NCI-H2227 (cell line): ENCODE measurements at regions not wholly inside any gene's neighbourhood (a gene's known extent, or its start where the extent isn't known, plus 50 kb on each side); places are given as distances from the start of the nearest gene placed in this dataset.

ENCODE experiments used
- DNase-seq: peaks from one replicate; lab custom pipeline; 2025; ENCODE audit not compliant: unreplicated experiment; lab: John Stamatoyannopoulos, UW

DNA sequence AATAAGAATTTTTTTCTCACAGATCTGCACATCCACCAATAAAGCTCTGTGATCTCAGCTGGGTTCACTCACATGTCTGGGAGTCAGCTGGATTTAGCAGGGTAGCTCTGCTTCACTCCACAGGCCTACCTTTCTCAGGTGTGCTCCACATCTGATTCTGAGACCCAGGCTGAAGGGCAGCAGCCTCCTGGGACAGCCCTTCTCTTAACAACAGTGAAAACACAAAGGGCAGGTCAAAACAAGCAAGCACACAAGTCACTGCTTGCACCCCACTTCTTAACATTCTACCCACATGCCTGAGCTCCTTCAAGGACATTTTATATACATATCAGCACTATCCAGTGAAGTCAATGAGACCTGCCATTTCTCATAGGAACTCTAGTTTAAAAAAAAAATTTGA is 96.0 kb upstream of the MAP3K4 start:
- DNase-seq = no peak

DNA sequence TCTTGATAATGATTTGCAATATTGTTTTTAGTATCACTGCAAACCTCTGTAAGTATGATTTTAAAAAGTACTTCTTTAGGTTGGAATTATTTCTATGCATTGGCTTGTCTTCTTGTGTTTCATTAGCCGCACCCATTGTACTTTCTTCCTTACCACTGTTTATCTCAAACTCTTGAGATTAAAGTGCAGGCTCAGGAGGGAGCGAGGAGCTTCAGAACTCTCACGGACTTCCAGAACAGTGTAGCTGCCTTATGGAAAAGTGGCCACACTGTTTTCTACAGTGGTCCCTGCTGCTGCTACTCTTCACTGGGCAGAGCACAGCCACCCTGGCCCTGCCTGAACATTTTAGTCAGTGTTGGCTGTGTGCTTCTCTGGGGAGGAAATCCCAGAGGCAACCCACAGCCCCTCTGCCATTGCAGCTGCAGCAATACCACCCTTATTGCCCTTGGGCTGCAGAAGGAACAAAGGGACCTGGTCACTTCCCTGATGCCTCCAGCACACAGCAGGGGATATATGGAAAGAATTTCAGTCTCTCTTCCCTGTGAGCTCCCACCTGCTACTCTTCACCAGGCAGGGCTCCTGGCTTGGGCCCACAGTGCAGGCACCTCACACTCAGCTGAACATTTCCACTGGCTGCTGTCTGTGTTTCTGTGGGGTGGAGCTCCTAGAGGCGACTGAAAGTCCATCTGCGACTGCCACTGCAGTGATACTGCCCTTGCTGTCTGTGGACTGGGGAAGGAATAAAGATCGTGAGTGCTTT is 91.7 kb upstream of the MAP3K4 start:
- no peak for DNase-seq

GRCh38 chr6:160911949-160912348 is 79.6 kb upstream of the MAP3K4 start:
- DNase-seq = no peak

- no peak for DNase-seq
Measured at GRCh38 chr6:160912411-160912810, 79.2 kb upstream of the MAP3K4 start.

- DNase-seq = no peak
Measured at GRCh38 chr6:160917572-160917971, 74.0 kb upstream of the MAP3K4 start.

GRCh38 chr6:160919723-160920440 is 71.7 kb upstream of the MAP3K4 start:
- no peak for DNase-seq

GRCh38 chr6:160921095-160921494 is 70.5 kb upstream of the MAP3K4 start:
- DNase-seq = no peak

DNA sequence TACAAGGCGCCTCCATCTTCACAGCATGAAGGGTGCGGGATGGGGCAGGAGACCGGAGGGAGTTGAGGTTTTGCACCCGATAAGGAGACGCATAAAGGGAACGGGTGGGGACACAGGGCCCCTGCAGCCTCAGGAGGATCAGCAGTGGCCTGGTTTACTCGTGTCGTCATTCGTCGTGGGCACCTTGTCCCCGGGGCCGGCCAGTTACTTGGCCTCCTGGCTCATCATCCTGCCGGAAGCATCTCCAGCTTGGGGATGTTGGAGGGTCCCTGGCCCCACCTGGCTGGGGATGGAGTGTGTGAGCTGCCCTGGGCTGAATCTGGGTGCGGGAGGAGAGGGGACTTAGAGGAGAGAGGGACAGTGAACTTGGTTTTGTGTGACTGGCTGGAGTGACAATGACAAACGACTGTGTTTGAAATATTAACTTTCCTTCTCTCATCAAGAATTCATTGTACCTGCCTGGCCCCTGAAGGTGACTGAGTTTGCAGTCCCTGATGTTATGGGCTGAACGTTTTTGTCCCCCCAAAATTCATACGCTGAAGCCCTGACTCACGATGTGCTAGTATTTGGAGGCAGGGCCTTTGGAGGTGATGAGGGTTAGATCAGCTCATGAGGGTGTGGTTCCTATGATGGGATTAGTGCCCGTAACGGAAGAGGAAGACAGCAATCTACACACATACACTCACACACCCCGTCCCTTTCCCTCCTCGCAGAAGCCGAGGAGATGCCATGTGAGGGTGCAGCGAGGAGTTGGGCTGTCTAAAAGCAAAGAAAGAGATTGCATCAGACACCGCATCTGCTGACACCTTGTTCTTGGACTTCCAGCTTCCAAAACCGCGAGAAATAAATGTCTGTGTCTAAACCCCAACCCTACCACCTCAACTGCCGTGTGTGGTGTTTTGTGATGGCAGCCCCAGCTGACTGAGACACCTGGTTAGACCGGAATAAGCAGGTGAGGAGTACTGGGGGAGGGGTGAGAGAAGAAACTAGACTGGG is 65.0 kb upstream of the MAP3K4 start:
- no peak for DNase-seq

DNA sequence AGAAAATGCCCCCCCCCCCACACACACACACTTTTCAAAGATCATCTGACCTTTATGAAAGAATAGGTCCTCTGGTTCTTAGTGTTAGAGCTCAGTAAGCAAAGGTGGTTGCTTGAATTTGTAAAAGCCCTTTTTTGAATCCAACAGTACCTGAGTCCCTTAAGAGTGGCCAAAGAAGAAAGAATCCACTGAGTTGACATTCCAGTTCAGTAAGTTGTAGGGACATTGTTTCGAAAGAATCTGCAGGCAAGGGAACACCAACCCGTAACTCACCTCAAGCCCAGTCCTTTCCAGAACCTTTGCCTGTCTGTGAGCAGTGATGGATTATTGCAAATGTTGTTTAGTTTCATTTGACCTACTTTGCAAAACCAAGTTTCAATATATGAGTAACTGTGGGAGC is 64.2 kb upstream of the MAP3K4 start:
- no peak for DNase-seq

GRCh38 chr6:160929361-160929760 is 62.2 kb upstream of the MAP3K4 start:
- DNase-seq = no peak

GRCh38 chr6:160929831-160930230 is 61.7 kb upstream of the MAP3K4 start:
- DNase-seq = no peak

- peak; percentile 61 for DNase-seq
Measured at GRCh38 chr6:160930547-160931377, 60.8 kb upstream of the MAP3K4 start.

DNA sequence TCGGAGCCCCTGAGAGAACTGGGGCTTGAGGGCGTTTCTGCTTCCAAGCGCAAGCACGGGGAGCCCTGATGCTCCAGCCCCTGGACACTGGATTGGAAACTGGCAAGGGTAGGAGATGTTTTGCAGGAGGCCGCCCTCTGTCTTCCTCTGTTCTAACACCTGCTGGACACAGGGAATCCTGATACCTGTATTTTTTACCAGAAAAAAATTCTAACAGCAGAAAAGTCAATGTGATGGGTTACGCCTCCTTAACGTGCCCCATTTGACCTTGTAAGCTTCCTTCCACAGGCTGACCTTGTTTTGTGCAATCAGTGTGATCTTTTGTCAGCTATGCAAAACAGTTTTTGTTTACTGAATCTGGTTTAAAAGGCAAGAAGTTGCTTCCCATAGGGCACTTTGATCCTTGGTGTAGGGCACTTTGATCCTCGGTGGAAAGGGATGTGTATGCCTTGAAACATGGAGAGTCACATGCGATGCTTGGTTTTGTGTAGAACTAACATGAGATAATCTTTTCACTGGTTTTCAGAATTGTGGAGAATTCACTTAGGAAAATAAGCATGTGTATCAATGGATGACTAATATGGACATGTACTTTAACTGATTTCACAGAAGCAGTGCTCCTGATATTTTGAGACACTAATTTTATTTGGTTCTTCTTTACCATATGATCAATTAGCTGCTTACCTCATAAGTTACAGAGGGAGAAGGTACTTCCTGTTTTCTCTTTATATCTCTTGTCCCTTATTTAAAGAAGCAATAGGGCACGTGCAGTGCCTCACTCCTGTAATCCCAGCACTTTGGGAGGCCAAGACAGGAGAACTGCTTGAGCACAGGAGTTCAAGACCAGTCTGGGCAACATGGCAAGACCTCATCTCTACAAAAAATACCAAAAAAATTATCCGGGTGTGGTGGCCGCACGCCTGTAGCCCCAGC is 59.9 kb upstream of the MAP3K4 start:
- DNase-seq = no peak

GRCh38 chr6:160933256-160933655 is 58.3 kb upstream of the MAP3K4 start:
- DNase-seq = no peak

DNA sequence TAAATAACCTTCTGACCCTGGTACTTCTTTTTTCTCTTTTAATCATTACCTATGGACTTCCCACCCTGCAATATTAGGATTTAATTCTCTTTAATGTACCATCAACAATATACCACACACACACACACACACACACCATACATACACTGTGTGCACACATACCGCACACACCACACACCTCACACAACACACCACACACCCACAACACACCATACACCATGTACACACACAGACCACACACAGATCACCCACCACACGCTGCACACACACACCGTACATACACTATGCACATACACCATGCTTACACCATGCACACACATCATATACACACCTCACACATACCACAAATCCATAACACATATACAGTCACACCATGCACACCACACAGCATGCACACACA is 57.4 kb upstream of the MAP3K4 start:
- no peak for DNase-seq

DNA sequence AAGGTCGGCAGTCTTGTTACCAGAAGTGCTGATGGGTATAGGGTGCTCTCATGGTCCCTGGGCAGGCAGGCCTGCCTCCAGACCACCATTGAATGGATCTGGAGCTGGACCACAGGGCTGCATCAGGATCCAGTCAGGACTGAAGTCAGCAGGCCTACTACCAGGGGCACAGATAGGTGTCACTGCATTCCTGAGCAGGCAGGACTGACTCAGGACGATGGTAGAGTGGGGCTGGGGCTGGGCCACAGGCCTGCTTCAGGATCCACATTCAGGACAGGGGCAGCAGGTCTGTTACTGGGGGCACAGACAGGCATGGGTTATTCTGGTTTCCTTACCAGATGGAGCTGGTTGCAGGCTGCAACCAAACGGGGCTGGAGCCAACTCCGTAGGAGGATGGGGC is 51.4 kb upstream of the MAP3K4 start:
- no peak for DNase-seq
